ENCODE measurements at regions not wholly inside any gene's neighbourhood (a gene's known extent, or its start where the extent isn't known, plus 50 kb on each side); places are given as distances from the start of the nearest gene placed in this dataset.

DNA sequence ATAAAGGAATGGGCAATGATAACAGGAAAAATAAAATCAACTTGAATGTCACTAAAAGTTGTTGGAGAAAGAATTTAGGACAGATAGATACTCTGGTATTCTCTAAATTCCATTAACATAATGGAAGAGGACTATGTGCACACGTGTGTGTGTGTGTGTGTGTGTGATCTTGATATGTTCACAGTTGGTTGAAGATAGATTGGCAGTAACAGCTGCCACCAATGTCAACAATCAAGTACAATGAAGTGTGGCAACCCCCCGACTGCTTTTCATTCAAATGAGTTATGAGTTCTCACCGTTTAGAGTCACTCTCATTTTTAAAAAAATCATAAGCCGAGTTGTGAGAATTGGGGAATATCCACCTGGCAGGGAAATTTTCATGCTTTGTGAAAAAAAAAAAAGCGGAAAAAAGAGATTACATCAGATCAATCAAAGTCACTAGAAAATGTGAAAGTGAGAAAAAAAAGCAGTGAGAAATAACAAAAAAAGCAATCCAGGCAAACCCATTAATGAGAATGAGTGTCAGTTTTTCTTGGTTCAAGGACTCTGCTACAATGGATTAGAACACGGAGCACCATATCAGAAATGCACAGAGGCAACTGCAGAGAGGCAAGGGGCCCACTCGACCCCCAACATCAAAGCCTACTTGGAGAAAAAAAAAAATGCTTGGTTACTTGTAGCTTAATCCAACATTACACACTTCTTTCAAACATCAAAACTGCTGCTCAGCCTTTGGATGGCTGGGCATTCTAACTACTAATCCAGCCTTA is 414.9 kb upstream of the PITX2 start:
- in situ Hi-C loops (cut with HindIII; ENCODE audit: low pct_unique_long_range_greater_than_20kb, low sequenced_read_pairs) (no loop called here), intact Hi-C loops (cut with micrococcal nuclease; ENCODE audit: unreplicated experiment) (no loop called here)
- ChIA-PET POLR2A (no interaction called here), CTCF (no interaction called here)
- Histone ChIP-seq H3K9me3 (ENCODE audit: control insufficient read depth, insufficient read depth, low read depth, low read length) (no peaks in the 10 kb centered on the region), H3K27ac (ENCODE audit: low read length) (no peak overlapping the region), H3K27me3 (ENCODE audit: control insufficient read depth, insufficient read depth, low read length) (no peaks in the 10 kb centered on the region), H3K36me3 (ENCODE audit: control insufficient read depth, insufficient read depth, low read length) (no peaks in the 10 kb centered on the region), H3K4me1 (ENCODE audit: control insufficient read depth, insufficient read depth, low read length) (no peaks in the 10 kb centered on the region), H3K4me3 (ENCODE audit: low read depth in 2 of 2, low read length in 2 of 2) (no peak overlapping the region)
- no peak for DNase-seq (ENCODE audit: low read depth, low spot score)
- BruUV-seq (replicated peaks): no TSS peak
- TF ChIP-seq SIN3A (IDR thresholded peaks at IDR 0.05; ENCODE audit: borderline replicate concordance, insufficient read depth, low read depth, low read length) (no peak), POLR2AphosphoS5 (IDR thresholded peaks at IDR 0.05; ENCODE audit: low read depth, low read length) (no peak), TCF7L2 (IDR thresholded peaks at IDR 0.05; ENCODE audit: low read depth, low read length) (no peak)
- TF ChIP-seq, protein P1, sequence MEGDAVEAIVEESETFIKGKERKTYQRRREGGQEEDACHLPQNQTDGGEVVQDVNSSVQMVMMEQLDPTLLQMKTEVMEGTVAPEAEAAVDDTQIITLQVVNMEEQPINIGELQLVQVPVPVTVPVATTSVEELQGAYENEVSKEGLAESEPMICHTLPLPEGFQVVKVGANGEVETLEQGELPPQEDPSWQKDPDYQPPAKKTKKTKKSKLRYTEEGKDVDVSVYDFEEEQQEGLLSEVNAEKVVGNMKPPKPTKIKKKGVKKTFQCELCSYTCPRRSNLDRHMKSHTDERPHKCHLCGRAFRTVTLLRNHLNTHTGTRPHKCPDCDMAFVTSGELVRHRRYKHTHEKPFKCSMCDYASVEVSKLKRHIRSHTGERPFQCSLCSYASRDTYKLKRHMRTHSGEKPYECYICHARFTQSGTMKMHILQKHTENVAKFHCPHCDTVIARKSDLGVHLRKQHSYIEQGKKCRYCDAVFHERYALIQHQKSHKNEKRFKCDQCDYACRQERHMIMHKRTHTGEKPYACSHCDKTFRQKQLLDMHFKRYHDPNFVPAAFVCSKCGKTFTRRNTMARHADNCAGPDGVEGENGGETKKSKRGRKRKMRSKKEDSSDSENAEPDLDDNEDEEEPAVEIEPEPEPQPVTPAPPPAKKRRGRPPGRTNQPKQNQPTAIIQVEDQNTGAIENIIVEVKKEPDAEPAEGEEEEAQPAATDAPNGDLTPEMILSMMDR (IDR thresholded peaks at IDR 0.05): no peak
- no peak for ATAC-seq

DNA sequence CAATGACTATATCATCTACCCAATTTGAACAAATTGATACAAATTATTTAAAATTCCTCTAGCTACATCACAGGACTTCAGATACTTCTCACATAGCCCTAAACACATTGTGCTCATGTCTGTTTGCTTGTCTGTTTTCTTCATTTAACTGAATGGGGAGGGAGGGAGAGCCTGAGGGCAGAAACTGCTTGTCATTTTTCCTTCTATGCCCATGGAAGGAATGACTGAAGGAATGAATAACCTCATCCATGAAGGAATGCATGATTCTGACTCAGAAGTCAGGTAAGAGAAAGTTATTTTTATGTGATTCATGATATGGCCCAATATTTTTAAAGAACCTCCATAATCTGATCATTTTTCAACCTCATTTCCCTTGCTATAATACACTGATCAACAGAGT is 418.0 kb upstream of the PITX2 start:
- no peaks in the 10 kb centered on the region for H3K9me3 ChIP-seq (ENCODE audit: control insufficient read depth, insufficient read depth, low read depth, low read length)
- no peaks in the 10 kb centered on the region for H3K27me3 ChIP-seq (ENCODE audit: control insufficient read depth, insufficient read depth, low read length)
- H3K4me1 ChIP-seq (ENCODE audit: control insufficient read depth, insufficient read depth, low read length): no peaks in the 10 kb centered on the region
- H3K27ac ChIP-seq (ENCODE audit: low read length): no peak overlapping the region
- H3K36me3 ChIP-seq (ENCODE audit: control insufficient read depth, insufficient read depth, low read length): no peaks in the 10 kb centered on the region
- no peak for DNase-seq (ENCODE audit: low read depth, low spot score)
- ChIA-PET POLR2A (no interaction called here), CTCF (no interaction called here)
- ATAC-seq: no peak
- TF ChIP-seq, protein P2, sequence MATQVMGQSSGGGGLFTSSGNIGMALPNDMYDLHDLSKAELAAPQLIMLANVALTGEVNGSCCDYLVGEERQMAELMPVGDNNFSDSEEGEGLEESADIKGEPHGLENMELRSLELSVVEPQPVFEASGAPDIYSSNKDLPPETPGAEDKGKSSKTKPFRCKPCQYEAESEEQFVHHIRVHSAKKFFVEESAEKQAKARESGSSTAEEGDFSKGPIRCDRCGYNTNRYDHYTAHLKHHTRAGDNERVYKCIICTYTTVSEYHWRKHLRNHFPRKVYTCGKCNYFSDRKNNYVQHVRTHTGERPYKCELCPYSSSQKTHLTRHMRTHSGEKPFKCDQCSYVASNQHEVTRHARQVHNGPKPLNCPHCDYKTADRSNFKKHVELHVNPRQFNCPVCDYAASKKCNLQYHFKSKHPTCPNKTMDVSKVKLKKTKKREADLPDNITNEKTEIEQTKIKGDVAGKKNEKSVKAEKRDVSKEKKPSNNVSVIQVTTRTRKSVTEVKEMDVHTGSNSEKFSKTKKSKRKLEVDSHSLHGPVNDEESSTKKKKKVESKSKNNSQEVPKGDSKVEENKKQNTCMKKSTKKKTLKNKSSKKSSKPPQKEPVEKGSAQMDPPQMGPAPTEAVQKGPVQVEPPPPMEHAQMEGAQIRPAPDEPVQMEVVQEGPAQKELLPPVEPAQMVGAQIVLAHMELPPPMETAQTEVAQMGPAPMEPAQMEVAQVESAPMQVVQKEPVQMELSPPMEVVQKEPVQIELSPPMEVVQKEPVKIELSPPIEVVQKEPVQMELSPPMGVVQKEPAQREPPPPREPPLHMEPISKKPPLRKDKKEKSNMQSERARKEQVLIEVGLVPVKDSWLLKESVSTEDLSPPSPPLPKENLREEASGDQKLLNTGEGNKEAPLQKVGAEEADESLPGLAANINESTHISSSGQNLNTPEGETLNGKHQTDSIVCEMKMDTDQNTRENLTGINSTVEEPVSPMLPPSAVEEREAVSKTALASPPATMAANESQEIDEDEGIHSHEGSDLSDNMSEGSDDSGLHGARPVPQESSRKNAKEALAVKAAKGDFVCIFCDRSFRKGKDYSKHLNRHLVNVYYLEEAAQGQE (IDR thresholded peaks at IDR 0.05; ENCODE audit: insufficient read depth in 1 of 2, low read depth in 2 of 2, low read length in 1 of 2): no peak
- no peak for TF ChIP-seq POLR2AphosphoS5 (IDR thresholded peaks at IDR 0.05; ENCODE audit: low read depth, low read length)
- no peak for TF ChIP-seq TCF7L2 (IDR thresholded peaks at IDR 0.05; ENCODE audit: low read depth, low read length)
- TF ChIP-seq, protein P1 (IDR thresholded peaks at IDR 0.05): no peak
- TF ChIP-seq SIN3A (IDR thresholded peaks at IDR 0.05; ENCODE audit: borderline replicate concordance, insufficient read depth, low read depth, low read length): no peak
- in situ Hi-C loops (cut with HindIII; ENCODE audit: low pct_unique_long_range_greater_than_20kb, low sequenced_read_pairs) (no loop called here), intact Hi-C loops (cut with micrococcal nuclease; ENCODE audit: unreplicated experiment) (no loop called here)
- BruUV-seq (replicated peaks): no TSS peak
- H3K4me3 ChIP-seq (ENCODE audit: low read depth in 2 of 2, low read length in 2 of 2): no peak overlapping the region
